OCI-LY7 (cell line): ENCODE measurements at regions not wholly inside any gene's neighbourhood (a gene's known extent, or its start where the extent isn't known, plus 50 kb on each side); places are given as distances from the start of the nearest gene placed in this dataset.

Experiments
- BruUV-seq: library from RNA; stranded (reverse); fragments of 400-500 nt; replicated peaks from 2 replicates; lab custom pipeline; 2021; lab: Mats Ljungman, UMichigan
- CTCF ChIA-PET: fragments of 300-600 bp; sonication (Branson Sonifier 250); formaldehyde crosslinking; loops from one replicate; lab custom pipeline; 2022; ENCODE audit warnings: antibody characterized with exemption; ENCODE audit not compliant: unreplicated experiment; lab: Charles Lee
- POLR2A ChIA-PET: fragments of 300-600 bp; sonication (Branson Sonifier 250); formaldehyde crosslinking; loops from one replicate; lab custom pipeline; 2022; ENCODE audit warnings: antibody characterized with exemption; lab: Charles Lee
- DNase-seq: peaks from one replicate; pipeline ENCODE4 v3.0.0-alpha.2; 2015; ENCODE audit warnings: low spot score
- H2AFZ ChIP-seq: fragments of 200-600 bp; sonication (generic), shearing (Covaris generic); 2 replicates; pipeline ENCODE4 v1.6.1; 2014; ENCODE audit warnings: mild to moderate bottlenecking, antibody characterized with exemption, low read length, moderate library complexity
- H3K27ac ChIP-seq: fragments of 200-600 bp; sonication (generic); 2 replicates; pipeline ENCODE4 v1.5.1; 2014; ENCODE audit warnings: mixed run types, low read depth, mild to moderate bottlenecking, moderate library complexity, low read length, inconsistent platforms; ENCODE audit not compliant: poor library complexity, severe bottlenecking
- H3K36me3 ChIP-seq: fragments of 200-600 bp; sonication (generic); 2 replicates; pipeline ENCODE4 v1.6.1; 2014; ENCODE audit warnings: mild to moderate bottlenecking, antibody characterized with exemption, low read length, moderate library complexity, mixed read lengths; ENCODE audit not compliant: insufficient read depth
- H3K4me1 ChIP-seq: fragments of 200-600 bp; sonication (generic); 2 replicates; pipeline ENCODE4 v1.5.1; 2014; ENCODE audit warnings: mild to moderate bottlenecking, low read length; ENCODE audit not compliant: insufficient read depth, poor library complexity, severe bottlenecking
- H3K4me2 ChIP-seq: fragments of 200-600 bp; sonication (generic); 2 replicates; pipeline ENCODE4 v1.6.1; 2014; ENCODE audit warnings: mild to moderate bottlenecking, low read length
- H3K4me3 ChIP-seq: fragments of 200-600 bp; sonication (generic); 2 replicates; pipeline ENCODE4 v1.5.1; 2014; ENCODE audit warnings: mild to moderate bottlenecking, low read depth, low read length; ENCODE audit not compliant: poor library complexity, severe bottlenecking
- H3K79me2 ChIP-seq: fragments of 200-600 bp; sonication (generic); 2 replicates; pipeline ENCODE4 v1.6.1; 2016; ENCODE audit warnings: low read depth, mild to moderate bottlenecking, low read length, moderate library complexity, mixed read lengths; ENCODE audit not compliant: insufficient read depth
- H3K9me2 ChIP-seq: fragments of 200-600 bp; sonication (generic); 2 replicates; pipeline ENCODE4 v1.6.1; 2016; ENCODE audit warnings: mild to moderate bottlenecking, low read length, mixed read lengths; ENCODE audit not compliant: insufficient read depth
- H3K9me3 ChIP-seq: fragments of 200-600 bp; sonication (generic); 2 replicates; pipeline ENCODE4 v1.6.1; 2014; ENCODE audit warnings: mild to moderate bottlenecking, mixed run types, low read length, mixed read lengths
- H4K20me1 ChIP-seq: fragments of 200-600 bp; sonication (generic); 2 replicates; pipeline ENCODE4 v1.6.1; 2014; ENCODE audit warnings: mild to moderate bottlenecking, antibody characterized with exemption, low read length, moderate library complexity, mixed read lengths; ENCODE audit not compliant: insufficient read depth
- CTCF ChIP-seq: fragments of 200-600 bp; sonication (generic); conservative IDR thresholded peaks from 2 replicates; pipeline ENCODE4 v1.5.1; 2014; ENCODE audit warnings: mild to moderate bottlenecking, antibody characterized with exemption, low read length, moderate library complexity, mixed read lengths
- EZH2phosphoT487 ChIP-seq: fragments of 200-600 bp; sonication (generic); IDR thresholded peaks from 2 replicates; pipeline ENCODE4 v1.6.1; 2018; ENCODE audit warnings: low read depth, borderline replicate concordance, mild to moderate bottlenecking, mixed run types, antibody characterized with exemption, low read length, moderate library complexity, mixed read lengths
- intact Hi-C: fragments of 100-400 bp; cut with micrococcal nuclease; formaldehyde crosslinking; loops from one replicate; pipeline ENCODE4 v1.10.0; 2022; ENCODE audit not compliant: unreplicated experiment

GRCh38 chr12:84807249-84807648, 105.3 kb downstream of the SLC6A15 start:
- Histone ChIP-seq H3K9me3 (no peaks in the 10 kb centered on the region), H2AFZ (no peak overlapping the region), H3K36me3 (no peaks in the 10 kb centered on the region), H3K4me3 (no peak overlapping the region), H4K20me1 (no peaks in the 10 kb centered on the region), H3K9me2 (no peaks in the 10 kb centered on the region), H3K4me1 (no peaks in the 10 kb centered on the region), H3K27ac (no peak overlapping the region), H3K79me2 (no peaks in the 10 kb centered on the region), H3K4me2 (no peak overlapping the region)
- BruUV-seq, result no TSS peak
- DNase-seq, result no peak
- intact Hi-C loops, result no loop called here
- TF ChIP-seq EZH2phosphoT487 (no peak), CTCF (no peak)
- POLR2A ChIA-PET, result interaction anchor here (0.6 kb wide), 1 partner anchor 1066 kb away, joined by 3 read pairs; no protein-coding TSS in a partner anchor
- CTCF ChIA-PET, result no interaction called here

GRCh38 chr12:84805474-84805858, 107.1 kb downstream of the SLC6A15 start:
- no peak overlapping the region for H3K4me3 ChIP-seq
- H3K4me2 ChIP-seq, result no peak overlapping the region
- intact Hi-C loops, result no loop called here
- H3K36me3 ChIP-seq, result no peaks in the 10 kb centered on the region
- H4K20me1 ChIP-seq, result no peaks in the 10 kb centered on the region
- no peak for DNase-seq
- no peak overlapping the region for H3K27ac ChIP-seq
- ChIA-PET CTCF (no interaction called here), POLR2A (no interaction called here)
- H3K4me1 ChIP-seq, result no peaks in the 10 kb centered on the region
- H3K79me2 ChIP-seq, result no peaks in the 10 kb centered on the region
- no TSS peak for BruUV-seq
- no peaks in the 10 kb centered on the region for H3K9me2 ChIP-seq
- no peaks in the 10 kb centered on the region for H3K9me3 ChIP-seq
- TF ChIP-seq EZH2phosphoT487 (no peak), CTCF (no peak)
- H2AFZ ChIP-seq, result no peak overlapping the region

GRCh38 chr12:84804691-84805473, 107.7 kb downstream of the SLC6A15 start:
- DNase-seq, result no peak
- no peak overlapping the region for H3K27ac ChIP-seq
- no peaks in the 10 kb centered on the region for H3K4me1 ChIP-seq
- no peaks in the 10 kb centered on the region for H3K9me2 ChIP-seq
- H2AFZ ChIP-seq, result no peak overlapping the region
- no peak overlapping the region for H3K4me3 ChIP-seq
- H4K20me1 ChIP-seq, result no peaks in the 10 kb centered on the region
- no TSS peak for BruUV-seq
- ChIA-PET POLR2A (no interaction called here), CTCF (no interaction called here)
- no peaks in the 10 kb centered on the region for H3K36me3 ChIP-seq
- H3K4me2 ChIP-seq, result no peak overlapping the region
- intact Hi-C loops, result no loop called here
- no peaks in the 10 kb centered on the region for H3K79me2 ChIP-seq
- no peaks in the 10 kb centered on the region for H3K9me3 ChIP-seq
- no peak for TF ChIP-seq EZH2phosphoT487
- no peak for TF ChIP-seq CTCF
